GM12875 (cell line): ENCODE measurements at regions not wholly inside any gene's neighbourhood (a gene's known extent, or its start where the extent isn't known, plus 50 kb on each side); places are given as distances from the start of the nearest gene placed in this dataset.

Source experiments
- H3K4me3 ChIP-seq: one replicate; pipeline ENCODE4 v1.5.1; 2011; ENCODE audit warnings: low read depth, low read length, control low read depth
- CTCF ChIP-seq: IDR thresholded peaks from 2 replicates; pipeline ENCODE4 v1.5.1; 2011; ENCODE audit warnings: low read depth, mild to moderate bottlenecking, control low read depth, inconsistent platforms, low read length, moderate library complexity, borderline replicate concordance; ENCODE audit not compliant: insufficient read depth

- TF ChIP-seq CTCF = no peak
- no peak overlapping the region for H3K4me3 ChIP-seq
These were observed 207.9 kb upstream of the SLC38A2 start for GRCh38 chr12:46580445-46580844.

DNA sequence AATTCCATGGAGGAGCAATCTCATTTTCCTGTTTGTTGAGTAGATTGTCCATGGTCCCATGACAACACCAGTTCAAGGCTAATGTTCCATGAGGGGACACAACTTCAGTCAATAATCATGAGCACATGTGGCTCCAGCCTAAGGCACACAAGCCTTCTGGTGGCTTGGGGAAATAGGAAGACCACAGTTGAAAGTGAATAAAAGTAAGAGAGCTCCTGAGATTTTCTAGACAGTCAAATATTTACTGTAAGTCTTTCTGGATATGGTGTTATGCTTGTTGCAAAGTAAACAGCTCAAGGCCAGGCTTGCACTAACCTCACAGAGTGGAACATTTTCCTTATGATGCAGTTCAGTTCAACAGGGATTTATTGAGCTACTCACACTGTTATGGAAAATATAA lies 206.9 kb upstream of the SLC38A2 start:
- no peak overlapping the region for H3K4me3 ChIP-seq
- no peak for TF ChIP-seq CTCF

DNA sequence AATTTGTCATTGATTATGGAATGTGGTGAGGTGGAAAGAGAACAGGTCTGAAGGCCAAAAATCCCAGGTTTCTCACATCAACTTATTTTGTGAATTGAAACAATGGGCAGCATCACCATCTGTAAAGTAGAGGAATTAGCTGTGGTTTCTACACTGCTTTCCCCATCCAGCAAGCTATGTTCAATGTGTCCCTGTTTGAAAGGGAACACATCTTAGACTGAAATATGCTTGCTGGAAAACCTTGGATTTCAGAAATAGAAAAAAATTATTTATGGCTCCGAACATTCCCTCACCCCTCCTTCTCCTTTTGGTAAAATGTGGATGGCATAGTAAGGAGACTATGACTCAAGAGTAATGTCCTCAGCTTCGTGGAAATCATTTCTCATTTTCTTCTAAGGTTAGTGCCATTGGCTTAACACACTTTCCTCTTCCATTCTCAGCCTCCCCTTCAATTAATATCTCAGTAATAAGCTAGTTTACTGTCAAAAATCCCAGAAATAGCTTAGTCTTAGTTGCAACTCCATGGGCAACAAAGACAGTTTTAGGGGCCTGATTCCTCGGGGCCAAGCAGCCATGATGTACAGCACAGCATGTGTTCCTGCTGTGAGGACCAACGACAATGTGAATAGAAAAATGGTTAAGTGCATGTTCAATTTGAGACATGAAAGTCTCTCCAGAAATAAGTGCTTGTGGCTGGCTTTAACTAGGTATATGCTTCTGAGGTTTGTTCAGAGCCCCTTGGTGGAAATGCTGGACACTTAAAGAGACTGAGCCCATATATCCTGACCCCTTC lies 205.8 kb upstream of the SLC38A2 start:
- no peak for TF ChIP-seq CTCF
- H3K4me3 ChIP-seq = no peak overlapping the region

GRCh38 chr12:46577063-46577776 lies 204.6 kb upstream of the SLC38A2 start:
- no peak for TF ChIP-seq CTCF
- no peak overlapping the region for H3K4me3 ChIP-seq

DNA sequence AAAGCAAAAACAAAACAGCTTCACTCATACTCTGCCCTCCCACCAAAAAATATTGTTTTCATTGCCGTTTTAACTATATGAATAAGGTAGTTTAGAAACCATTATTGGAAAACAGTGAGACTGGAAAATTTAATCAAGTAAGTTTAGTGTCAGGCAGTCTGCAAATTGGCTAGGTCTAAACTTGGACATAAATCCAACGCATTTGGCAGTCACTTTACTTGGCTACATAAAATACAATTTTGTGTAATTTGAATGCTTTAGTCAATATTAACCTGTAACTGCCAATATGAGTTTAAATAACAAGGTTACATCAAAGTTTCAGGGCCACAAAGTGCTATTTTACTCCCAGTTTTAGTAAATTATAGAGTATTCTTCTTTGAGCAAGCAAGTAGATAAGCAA lies 202.3 kb upstream of the SLC38A2 start:
- TF ChIP-seq CTCF = no peak
- no peak overlapping the region for H3K4me3 ChIP-seq

- TF ChIP-seq CTCF = no peak
- no peak overlapping the region for H3K4me3 ChIP-seq
These were observed 200.7 kb upstream of the SLC38A2 start for GRCh38 chr12:46573347-46573658.
